Type B pancreatic cell (in vitro differentiated cells): ENCODE measurements at regions not wholly inside any gene's neighbourhood (a gene's known extent, or its start where the extent isn't known, plus 50 kb on each side); places are given as distances from the start of the nearest gene placed in this dataset.

Experiments
- DNase-seq: peaks from one replicate; pipeline ENCODE4 v3.0.0; 2021; ENCODE audit warnings: mixed read lengths; ENCODE audit not compliant: unreplicated experiment; ENCODE audit errors: extremely low spot score
- H3K27ac Mint-ChIP-seq: 2 replicates; pipeline ENCODE4 v1.8.0; 2021; ENCODE audit warnings: mild to moderate bottlenecking, mixed read lengths
- H3K27me3 Mint-ChIP-seq: 2 replicates; pipeline ENCODE4 v1.8.0; 2021; ENCODE audit warnings: mixed read lengths
- H3K36me3 Mint-ChIP-seq: 2 replicates; pipeline ENCODE4 v1.8.0; 2021; ENCODE audit warnings: mixed read lengths
- H3K4me1 Mint-ChIP-seq: one replicate; pipeline ENCODE4 v1.8.0; 2021; ENCODE audit warnings: mixed read lengths; ENCODE audit not compliant: unreplicated experiment
- H3K4me3 Mint-ChIP-seq: 2 replicates; pipeline ENCODE4 v1.8.0; 2021; ENCODE audit warnings: mild to moderate bottlenecking, mixed read lengths
- H3K9me3 Mint-ChIP-seq: 2 replicates; pipeline ENCODE4 v1.8.0; 2021; ENCODE audit warnings: mixed read lengths
- TF ChIP-seq, protein P1 (sequence below): fragments of 200-600 bp; sonication (generic); conservative IDR thresholded peaks from 2 replicates; pipeline ENCODE4 v1.5.0; 2021; ENCODE audit warnings: antibody characterized with exemption, mild to moderate bottlenecking

DNA sequence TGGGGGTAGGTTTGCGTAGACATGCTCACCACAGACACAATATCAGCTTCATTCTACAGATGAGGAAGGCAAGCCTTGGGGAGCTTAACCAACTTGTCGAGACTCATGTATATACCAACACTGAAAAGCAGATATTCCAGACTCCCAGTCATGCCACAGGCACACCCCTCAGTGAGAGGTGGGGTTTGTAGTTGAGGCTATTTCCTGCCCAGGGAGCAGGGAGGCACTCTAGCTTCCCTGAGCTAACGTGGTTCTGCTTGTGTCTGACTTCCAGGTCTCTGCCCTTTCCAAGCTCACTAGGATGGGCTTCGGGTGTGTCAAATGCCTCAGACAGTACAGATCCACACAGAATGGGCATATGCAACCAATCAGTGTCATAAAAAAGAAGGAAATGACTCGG is 122.3 kb upstream of the RUNX1 start:
- Mint-ChIP-seq H3K36me3 (no peaks in the 10 kb centered on the region), H3K4me1 (peaks cover 10% of the 10 kb centered on the region), H3K27me3 (peaks cover 2% of the 10 kb centered on the region), H3K9me3 (peaks cover 9% of the 10 kb centered on the region), H3K27ac (no peak overlapping the region), H3K4me3 (no peak overlapping the region)
- DNase-seq = no peak
- TF ChIP-seq, protein P1, sequence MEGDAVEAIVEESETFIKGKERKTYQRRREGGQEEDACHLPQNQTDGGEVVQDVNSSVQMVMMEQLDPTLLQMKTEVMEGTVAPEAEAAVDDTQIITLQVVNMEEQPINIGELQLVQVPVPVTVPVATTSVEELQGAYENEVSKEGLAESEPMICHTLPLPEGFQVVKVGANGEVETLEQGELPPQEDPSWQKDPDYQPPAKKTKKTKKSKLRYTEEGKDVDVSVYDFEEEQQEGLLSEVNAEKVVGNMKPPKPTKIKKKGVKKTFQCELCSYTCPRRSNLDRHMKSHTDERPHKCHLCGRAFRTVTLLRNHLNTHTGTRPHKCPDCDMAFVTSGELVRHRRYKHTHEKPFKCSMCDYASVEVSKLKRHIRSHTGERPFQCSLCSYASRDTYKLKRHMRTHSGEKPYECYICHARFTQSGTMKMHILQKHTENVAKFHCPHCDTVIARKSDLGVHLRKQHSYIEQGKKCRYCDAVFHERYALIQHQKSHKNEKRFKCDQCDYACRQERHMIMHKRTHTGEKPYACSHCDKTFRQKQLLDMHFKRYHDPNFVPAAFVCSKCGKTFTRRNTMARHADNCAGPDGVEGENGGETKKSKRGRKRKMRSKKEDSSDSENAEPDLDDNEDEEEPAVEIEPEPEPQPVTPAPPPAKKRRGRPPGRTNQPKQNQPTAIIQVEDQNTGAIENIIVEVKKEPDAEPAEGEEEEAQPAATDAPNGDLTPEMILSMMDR = no peak

DNA sequence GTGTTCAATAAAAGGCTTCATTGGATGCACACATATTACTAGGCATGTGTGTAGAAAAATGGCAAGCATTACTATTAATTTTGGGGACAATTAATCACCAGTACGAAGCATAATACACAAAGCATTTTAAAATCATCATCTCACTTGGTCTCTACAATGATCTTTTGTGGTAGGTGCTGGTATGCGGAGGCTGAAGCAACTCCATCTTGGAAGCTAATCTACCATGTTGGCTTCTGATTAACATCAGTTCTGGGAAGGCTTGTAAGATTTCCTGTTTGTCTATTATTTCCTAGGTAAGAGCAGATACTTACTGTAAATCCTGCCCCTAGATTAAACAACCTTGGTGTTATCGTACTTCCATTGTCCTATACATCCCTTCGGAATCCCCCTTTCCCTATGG is 121.7 kb upstream of the RUNX1 start:
- H3K27ac Mint-ChIP-seq = no peak overlapping the region
- peaks cover 9% of the 10 kb centered on the region for H3K9me3 Mint-ChIP-seq
- H3K4me3 Mint-ChIP-seq = no peak overlapping the region
- no peak for DNase-seq
- no peaks in the 10 kb centered on the region for H3K27me3 Mint-ChIP-seq
- H3K4me1 Mint-ChIP-seq = peaks cover 10% of the 10 kb centered on the region
- TF ChIP-seq, protein P1 = no peak
- no peaks in the 10 kb centered on the region for H3K36me3 Mint-ChIP-seq

DNA sequence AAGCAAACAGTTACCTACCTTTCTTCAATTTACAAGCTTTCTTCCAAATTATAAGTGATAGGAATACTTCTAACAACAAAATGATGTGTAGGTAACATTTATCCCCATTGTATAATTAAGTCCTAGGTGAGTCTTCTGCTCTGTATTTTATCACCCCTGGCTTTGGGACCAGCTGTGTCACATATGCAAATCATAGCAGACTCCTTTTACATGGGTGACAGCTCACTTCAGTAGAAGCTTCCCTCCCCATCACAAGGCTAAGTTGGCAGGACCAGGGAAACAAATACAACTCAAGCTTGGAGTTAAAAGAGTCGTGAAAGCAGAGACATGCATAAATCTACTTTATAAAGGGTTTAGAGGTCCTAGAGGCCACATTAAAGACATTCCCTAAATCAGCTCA is 121.1 kb upstream of the RUNX1 start:
- Mint-ChIP-seq H3K4me1 (peaks cover 10% of the 10 kb centered on the region), H3K27ac (no peak overlapping the region), H3K4me3 (no peak overlapping the region), H3K36me3 (no peaks in the 10 kb centered on the region), H3K9me3 (peaks cover 9% of the 10 kb centered on the region), H3K27me3 (no peaks in the 10 kb centered on the region)
- TF ChIP-seq, protein P1 = no peak
- no peak for DNase-seq

DNA sequence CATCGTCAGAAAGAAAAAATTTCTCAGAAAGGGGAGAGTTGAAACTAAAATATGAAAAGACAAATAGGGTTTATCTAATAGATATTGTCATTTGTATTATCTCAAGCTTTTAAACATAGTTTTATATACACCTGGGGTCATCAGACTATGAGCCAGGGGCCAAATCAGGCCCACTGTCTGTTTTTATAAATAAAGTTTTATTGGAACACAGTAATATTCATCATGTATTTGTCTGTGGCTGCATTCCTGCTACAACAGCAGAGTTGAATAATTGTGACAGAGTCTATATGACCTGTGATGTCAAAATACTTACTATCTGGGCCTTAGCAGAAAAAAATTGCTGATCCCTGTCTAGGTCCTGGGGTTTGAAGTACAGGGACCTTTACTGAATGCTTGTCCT is 120.5 kb upstream of the RUNX1 start:
- Mint-ChIP-seq H3K27ac (no peak overlapping the region), H3K4me1 (peaks cover 10% of the 10 kb centered on the region), H3K4me3 (no peak overlapping the region), H3K36me3 (no peaks in the 10 kb centered on the region), H3K27me3 (no peaks in the 10 kb centered on the region), H3K9me3 (peaks cover 5% of the 10 kb centered on the region)
- DNase-seq = no peak
- TF ChIP-seq, protein P1 = no peak

DNA sequence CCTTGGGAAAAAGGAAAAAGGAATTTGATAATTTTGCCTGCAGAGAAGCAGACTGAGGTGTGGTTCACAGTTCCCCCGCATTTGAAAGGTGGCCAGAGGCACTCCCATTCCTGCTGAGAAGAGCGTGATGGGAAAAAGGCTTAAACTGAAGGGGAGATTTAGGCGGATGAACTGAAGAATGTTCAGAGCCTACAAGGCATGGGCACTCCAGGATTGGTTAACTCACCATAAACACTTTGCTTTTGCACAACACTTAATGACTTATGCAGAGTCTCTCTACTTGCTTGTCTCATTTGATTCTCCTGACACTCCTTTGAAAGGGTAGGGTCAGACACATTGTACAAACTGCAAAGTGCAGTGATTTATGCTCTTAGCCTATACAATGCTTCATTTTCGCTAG is 119.6 kb upstream of the RUNX1 start:
- no peak for DNase-seq
- H3K27me3 Mint-ChIP-seq = no peaks in the 10 kb centered on the region
- peaks cover 5% of the 10 kb centered on the region for H3K9me3 Mint-ChIP-seq
- no peaks in the 10 kb centered on the region for H3K36me3 Mint-ChIP-seq
- H3K4me1 Mint-ChIP-seq = peaks cover 10% of the 10 kb centered on the region
- H3K4me3 Mint-ChIP-seq = no peak overlapping the region
- H3K27ac Mint-ChIP-seq = no peak overlapping the region
- TF ChIP-seq, protein P1 = no peak

DNA sequence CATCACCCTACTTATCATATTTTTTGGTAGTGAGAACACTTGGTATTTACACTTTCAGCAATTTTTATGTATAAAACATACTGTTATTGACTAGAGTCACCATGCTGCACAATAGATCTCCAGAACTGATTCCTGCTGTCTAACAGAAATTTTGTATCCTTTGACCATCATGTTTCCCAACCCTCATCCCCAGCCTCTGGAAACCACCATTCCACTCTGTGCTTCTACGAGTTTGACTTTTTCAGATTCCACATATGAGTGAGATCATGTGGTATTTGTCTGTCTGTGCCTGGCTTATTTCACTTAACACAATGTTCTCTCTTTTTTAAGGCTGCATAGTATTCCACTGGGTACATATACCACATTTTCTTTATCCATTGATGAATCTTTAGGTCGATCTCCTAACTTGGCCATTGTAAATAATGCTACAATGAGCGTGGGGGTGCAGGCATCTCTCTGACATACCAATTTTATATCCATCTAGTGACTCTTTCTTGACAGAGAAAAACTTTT is 115.9 kb upstream of the RUNX1 start:
- peaks cover under 1% of the 10 kb centered on the region for H3K27me3 Mint-ChIP-seq
- no peak for DNase-seq
- no peak overlapping the region for H3K4me3 Mint-ChIP-seq
- H3K9me3 Mint-ChIP-seq = peaks cover 6% of the 10 kb centered on the region
- TF ChIP-seq, protein P1 = no peak
- H3K4me1 Mint-ChIP-seq = peaks cover 10% of the 10 kb centered on the region
- no peaks in the 10 kb centered on the region for H3K36me3 Mint-ChIP-seq
- H3K27ac Mint-ChIP-seq = no peak overlapping the region
